ENCODE measurements at regions not wholly inside any gene's neighbourhood (a gene's known extent, or its start where the extent isn't known, plus 50 kb on each side); places are given as distances from the start of the nearest gene placed in this dataset.

- TF ChIP-seq NFAT5 (CRISPR knock-in tag; IDR thresholded peaks at IDR 0.05) (no peak), NCOA2 (CRISPR knock-in tag; IDR thresholded peaks at IDR 0.05) (0 out of 2 replicates have a peak, but pooled peaks have one; percentile 24), YEATS2 (CRISPR knock-in tag; IDR thresholded peaks at IDR 0.05; ENCODE audit: borderline replicate concordance) (peak; percentile 53; the same call in 1 of the 2 replicates), SIN3A (IDR thresholded peaks at IDR 0.05; ENCODE audit: borderline replicate concordance, low read depth, low read length) (no peak), ARID5B (CRISPR knock-in tag; IDR thresholded peaks at IDR 0.05) (peak; percentile 86), HNF1B (CRISPR knock-in tag; IDR thresholded peaks at IDR 0.05) (peak; percentile 46; the same call in 1 of the 2 replicates), FOXA3 (CRISPR knock-in tag; IDR thresholded peaks at IDR 0.05) (peak; percentile 53; the same call in 1 of the 2 replicates), PBX2 (CRISPR knock-in tag; IDR thresholded peaks at IDR 0.05) (no peak), FOSL2 (CRISPR knock-in tag; IDR thresholded peaks at IDR 0.05) (peak; percentile 36; the same call in 1 of the 2 replicates), NFATC3 (CRISPR knock-in tag; IDR thresholded peaks at IDR 0.05) (no peak), ISL2 (CRISPR knock-in tag; IDR thresholded peaks at IDR 0.05) (0 out of 2 replicates have a peak, but pooled peaks have one; percentile 40), ELK4 (CRISPR knock-in tag; IDR thresholded peaks at IDR 0.05; ENCODE audit: borderline replicate concordance) (no peak), DNMT1 (CRISPR knock-in tag; IDR thresholded peaks at IDR 0.05) (no peak), SAP130 (CRISPR knock-in tag; IDR thresholded peaks at IDR 0.05; ENCODE audit: low read depth) (0 out of 2 replicates have a peak, but pooled peaks have one; percentile 30), NR2F6 (IDR thresholded peaks at IDR 0.05) (0 out of 2 replicates have a peak, but pooled peaks have one; percentile 24), NR2F6 (CRISPR knock-in tag; IDR thresholded peaks at IDR 0.05) (no peak), DPF2 (CRISPR knock-in tag; IDR thresholded peaks at IDR 0.05; ENCODE audit: borderline replicate concordance, low read depth) (0 out of 2 replicates have a peak, but pooled peaks have one; percentile 39), SMAD1 (CRISPR knock-in tag; IDR thresholded peaks at IDR 0.05; ENCODE audit: borderline replicate concordance, low read depth) (no peak)
These were observed 181.2 kb downstream of the PIK3R1 start (continued) for GRCh38 chr5:68396722-68397121.

Data from HepG2 (cell line).